VCaP (cell line): ENCODE measurements at regions not wholly inside any gene's neighbourhood (a gene's known extent, or its start where the extent isn't known, plus 50 kb on each side); places are given as distances from the start of the nearest gene placed in this dataset.

Experiments
- H3K27ac ChIP-seq: fragments of 450-650 bp; 2 replicates; pipeline ENCODE4 v1.5.1; 2017
- CTCF ChIP-seq: fragments of 450-650 bp; conservative IDR thresholded peaks from 2 replicates; pipeline ENCODE4 v1.5.1; 2017; ENCODE audit warnings: mild to moderate bottlenecking, moderate library complexity

DNA sequence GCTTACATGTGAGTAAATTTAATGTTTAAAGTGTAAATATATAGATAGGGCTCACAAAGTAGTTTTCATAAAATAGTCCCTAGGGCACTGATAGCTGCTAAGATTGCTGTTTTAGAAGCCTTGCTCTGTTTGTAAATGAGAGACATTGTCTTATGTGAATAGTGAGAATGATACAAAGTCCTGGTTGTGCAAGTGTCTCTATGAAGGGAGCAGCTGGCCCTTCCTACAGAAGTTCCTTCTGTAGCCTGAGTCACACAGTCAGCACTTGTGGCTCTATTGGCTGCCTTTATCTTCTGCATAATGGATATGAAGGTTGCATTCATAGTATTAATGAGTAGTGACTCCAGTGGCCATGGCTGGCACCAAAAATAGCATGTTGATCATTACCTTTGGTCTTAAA, 279.7 kb downstream of the OSR1 start:
- no peak for TF ChIP-seq CTCF
- H3K27ac ChIP-seq = no peak overlapping the region

GRCh38 chr2:19073522-19073921, 284.9 kb downstream of the OSR1 start:
- TF ChIP-seq CTCF = no peak
- H3K27ac ChIP-seq = no peak overlapping the region

GRCh38 chr2:19072161-19072560, 286.3 kb downstream of the OSR1 start:
- TF ChIP-seq CTCF = no peak
- no peak overlapping the region for H3K27ac ChIP-seq

- no peak for TF ChIP-seq CTCF
- H3K27ac ChIP-seq = no peak overlapping the region
Measured at GRCh38 chr2:19070886-19071285, 287.5 kb downstream of the OSR1 start.

DNA sequence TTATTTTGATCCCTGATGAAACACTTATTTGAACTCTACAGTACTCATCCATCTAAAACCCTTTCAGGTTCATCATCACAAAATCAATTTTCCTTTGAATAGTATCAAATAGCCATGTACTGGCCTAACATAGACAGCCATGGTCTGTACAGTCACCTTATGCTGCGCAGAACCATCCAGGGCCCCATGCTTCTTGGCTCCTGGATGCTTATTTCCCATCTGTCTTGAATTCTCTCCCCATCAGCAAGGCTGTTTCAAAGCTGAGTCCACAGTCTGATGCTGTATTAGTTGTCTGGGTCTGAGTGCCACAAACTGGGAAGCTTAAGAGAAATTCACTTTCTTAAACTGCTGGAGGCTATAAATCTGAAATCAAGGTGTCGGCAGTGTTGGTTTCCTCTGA, 290.2 kb downstream of the OSR1 start:
- TF ChIP-seq CTCF = no peak
- no peak overlapping the region for H3K27ac ChIP-seq

DNA sequence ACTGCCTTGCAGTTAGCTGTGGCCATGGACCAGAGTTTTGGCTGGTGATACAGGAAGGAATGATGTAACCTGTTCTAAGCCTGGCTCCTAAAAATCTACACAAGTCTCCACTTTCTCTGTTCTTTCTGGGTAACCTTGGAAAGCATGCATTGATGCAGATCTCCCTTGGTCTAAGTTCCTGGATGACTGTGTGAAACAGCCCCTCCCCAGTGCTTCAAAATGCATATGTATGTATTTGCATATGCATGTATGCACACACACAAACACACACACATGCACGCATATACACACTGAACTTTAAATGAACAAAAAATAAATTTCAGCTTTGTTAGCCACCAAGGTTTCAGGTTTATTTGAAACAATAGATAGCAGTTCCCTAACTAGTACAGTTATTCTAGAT, 296.1 kb downstream of the OSR1 start:
- H3K27ac ChIP-seq = no peak overlapping the region
- TF ChIP-seq CTCF = no peak

DNA sequence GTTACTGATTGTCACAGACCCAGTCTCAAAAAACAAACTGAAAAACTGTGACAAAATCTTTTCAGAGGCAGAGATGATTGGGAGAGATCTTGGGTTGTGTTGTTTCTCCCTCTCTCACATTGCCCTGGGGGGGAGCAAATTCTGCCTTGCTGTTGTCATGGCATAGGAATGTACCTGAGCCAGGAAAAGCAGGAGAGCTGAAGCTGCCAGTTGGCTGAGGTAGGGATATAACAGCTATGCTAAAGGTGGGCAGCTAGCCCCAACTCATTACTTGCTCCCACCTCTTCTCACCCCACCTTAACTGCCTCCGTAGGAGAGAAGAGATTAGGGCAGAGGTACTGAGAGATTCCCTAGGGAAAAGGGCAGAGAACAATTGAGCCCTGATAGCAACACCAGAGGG, 299.3 kb downstream of the OSR1 start:
- peak overlapping the region; percentile 27; the same call in 1 of the 2 replicates for H3K27ac ChIP-seq
- no peak for TF ChIP-seq CTCF
